ENCODE measurements at regions not wholly inside any gene's neighbourhood (a gene's known extent, or its start where the extent isn't known, plus 50 kb on each side); places are given as distances from the start of the nearest gene placed in this dataset.

GRCh38 chr9:120210274-120210673, 369.7 kb downstream of the CDK5RAP2 start:
- no peak for DNase-seq

GRCh38 chr9:120202856-120203654, 376.9 kb downstream of the CDK5RAP2 start:
- DNase-seq: no peak

DNA sequence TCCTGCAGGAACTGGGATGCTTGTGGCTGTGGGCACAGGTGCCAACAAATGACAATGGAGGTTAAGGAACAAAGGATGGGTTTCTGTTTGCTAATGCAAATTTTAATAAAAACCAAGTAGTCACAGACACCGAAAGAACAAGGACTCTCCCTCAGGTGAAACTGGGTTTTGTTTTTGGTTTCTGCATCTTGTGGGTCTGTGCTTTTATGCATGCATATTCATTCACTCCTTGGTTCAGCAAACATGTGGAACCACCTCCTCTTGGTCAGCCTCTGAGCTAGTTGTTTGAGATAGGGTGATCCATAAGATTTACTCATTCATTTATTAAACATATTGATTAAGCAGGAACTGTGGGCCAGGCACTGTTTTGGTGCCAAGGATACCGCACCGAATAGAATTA, 381.9 kb downstream of the CDK5RAP2 start:
- DNase-seq: no peak

GRCh38 chr9:120197605-120198004, 382.4 kb downstream of the CDK5RAP2 start:
- no peak for DNase-seq

DNA sequence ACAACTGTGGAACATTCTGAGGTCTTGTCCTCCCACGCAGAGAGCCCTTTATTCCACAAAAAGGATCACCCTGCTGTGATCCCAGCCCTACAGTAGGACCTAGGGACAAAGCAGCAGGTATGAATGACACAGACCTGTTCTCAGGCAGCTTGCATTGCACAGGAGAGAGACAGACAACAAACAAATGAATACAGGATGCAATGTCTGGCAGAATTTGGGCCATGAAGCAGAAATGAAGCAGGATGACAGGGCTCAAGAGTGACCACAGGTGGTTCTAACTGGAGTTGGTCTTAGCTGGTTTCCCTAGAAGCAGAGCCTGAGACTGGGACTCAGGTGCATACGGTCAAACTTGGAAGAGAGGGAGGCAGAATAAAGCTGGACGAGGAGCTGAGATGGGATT, 388.8 kb downstream of the CDK5RAP2 start:
- DNase-seq: no peak

GRCh38 chr9:120187758-120188157, 392.2 kb downstream of the CDK5RAP2 start:
- no peak for DNase-seq

DNA sequence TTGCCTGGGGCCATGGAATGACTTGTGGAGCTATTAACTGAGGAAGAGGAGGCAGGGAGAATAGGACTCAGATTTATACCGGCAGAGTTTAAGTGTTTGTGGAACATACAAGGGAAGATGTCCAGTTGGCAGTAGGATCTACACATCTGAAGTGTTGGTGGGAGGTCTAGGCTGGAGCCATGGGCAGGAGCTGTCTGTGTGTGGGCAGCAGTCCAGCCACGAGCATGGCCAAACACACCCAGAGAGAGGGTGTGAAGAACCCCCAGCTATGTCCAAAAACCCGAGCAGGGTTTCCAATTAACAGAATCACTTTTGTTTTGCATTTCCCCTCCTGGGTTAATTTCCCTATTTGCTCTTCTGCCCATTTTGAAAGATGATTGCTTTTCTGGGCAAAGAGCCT, 393.7 kb downstream of the CDK5RAP2 start:
- DNase-seq: no peak

- DNase-seq: no peak
Observed at GRCh38 chr9:120184266-120184665, 395.7 kb downstream of the CDK5RAP2 start.

- no peak for DNase-seq
Observed at GRCh38 chr9:120183615-120184014, 396.4 kb downstream of the CDK5RAP2 start.

- DNase-seq: no peak
Observed at GRCh38 chr9:120182011-120182410, 398.0 kb downstream of the CDK5RAP2 start.

DNA sequence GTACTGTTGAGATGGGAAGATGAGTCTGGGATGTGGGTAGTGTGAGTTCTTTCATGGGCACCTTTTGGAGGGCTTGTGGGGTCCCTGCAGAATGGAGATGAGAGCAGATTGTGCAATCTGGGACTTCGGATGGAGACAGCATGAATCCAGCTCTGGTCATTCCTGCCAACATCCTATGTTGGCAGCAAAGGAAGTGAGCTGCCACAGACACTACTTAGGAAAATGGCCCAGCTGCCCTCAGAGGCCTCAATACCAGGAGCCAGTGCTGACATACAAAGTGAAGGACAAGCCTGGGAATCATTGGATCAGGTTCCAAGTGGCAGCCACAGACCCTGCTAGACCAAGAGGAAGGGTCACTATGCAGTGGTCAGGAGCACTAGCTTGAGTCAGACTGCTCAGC, 402.8 kb downstream of the CDK5RAP2 start:
- DNase-seq: no peak

DNA sequence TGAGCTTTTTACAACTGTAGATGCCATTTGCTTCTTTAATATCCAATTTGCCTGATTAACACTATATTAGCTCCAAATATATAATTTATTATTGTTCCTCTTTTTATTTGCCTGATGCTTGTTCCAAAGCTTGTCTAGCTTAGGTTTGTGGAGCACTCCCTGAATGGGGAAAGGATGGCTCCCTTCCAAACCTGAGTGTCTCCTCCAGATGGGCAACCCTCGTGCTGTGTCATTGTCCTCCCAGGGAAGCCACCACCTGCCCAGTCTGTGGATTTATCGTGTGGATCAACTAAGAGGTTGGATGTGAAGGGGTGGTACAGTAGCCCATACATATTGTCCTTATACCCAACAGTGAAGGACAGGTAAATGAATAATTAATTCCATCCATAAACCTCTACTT, 404.9 kb downstream of the CDK5RAP2 start:
- no peak for DNase-seq

DNA sequence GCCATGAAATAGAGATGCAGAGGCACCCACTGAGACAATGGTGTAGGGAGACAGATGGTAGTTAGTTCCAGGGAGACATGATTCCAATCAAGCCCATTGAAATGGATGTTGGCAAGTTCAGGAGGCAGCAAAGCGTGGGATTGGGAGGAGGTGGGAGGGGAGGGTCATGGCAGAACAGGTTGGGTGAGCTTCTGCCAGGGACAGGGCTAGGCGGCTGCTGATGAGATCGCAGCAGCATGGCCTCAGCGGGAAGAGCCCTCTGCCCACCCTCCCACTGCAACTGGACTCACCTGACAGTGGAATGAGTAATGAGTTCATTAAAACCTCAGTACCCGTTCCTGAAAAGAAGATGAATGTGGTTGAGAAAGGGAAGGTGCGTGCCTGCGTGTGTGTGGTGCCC, 418.2 kb downstream of the CDK5RAP2 start:
- DNase-seq: no peak

GRCh38 chr9:120158221-120158620, 421.7 kb downstream of the CDK5RAP2 start:
- no peak for DNase-seq

DNA sequence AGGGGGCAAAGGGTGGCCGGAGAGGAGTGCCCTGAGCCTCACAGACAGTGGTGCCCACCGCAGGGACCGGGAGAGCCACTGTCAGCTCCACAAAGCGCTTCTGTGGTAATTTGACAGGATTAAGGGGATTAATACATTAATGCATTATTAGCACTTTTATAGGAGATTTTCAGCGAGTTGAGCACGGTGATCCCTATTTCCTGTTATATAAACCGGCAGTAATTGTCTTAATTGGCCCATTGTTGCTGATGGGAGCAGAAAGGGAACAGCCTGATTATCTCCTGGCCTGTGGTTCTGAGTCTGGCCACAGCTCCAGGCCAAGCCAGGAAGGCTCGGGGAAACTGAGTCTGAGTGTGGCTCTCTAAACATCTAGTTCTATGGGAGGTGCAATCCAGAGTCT, 423.6 kb downstream of the CDK5RAP2 start:
- no peak for DNase-seq

GRCh38 chr9:120153258-120153657, 426.7 kb downstream of the CDK5RAP2 start:
- DNase-seq: no peak

GRCh38 chr9:120152295-120152694, 427.7 kb downstream of the CDK5RAP2 start:
- DNase-seq: no peak

DNA sequence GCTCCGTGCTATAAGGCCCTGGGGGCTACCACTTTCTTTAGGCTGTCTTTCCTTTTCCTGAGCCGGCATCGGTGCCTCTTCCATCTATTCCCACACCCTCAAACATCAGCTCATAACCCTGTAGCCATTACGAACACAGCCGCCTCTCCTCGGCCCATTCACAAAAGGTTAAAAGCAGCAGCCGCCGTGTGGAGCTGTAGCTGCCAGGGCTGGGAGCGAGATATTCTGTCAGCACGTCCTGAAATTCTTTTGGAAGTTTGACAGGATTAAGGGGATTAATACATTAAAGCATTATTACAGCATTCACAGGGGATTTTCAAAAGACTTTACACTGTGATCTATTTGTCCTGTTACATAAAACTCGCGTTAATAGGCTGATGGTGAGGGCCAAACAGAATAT, 428.2 kb downstream of the CDK5RAP2 start:
- no peak for DNase-seq

GRCh38 chr9:120151149-120151548, 428.8 kb downstream of the CDK5RAP2 start:
- DNase-seq: no peak

DNA sequence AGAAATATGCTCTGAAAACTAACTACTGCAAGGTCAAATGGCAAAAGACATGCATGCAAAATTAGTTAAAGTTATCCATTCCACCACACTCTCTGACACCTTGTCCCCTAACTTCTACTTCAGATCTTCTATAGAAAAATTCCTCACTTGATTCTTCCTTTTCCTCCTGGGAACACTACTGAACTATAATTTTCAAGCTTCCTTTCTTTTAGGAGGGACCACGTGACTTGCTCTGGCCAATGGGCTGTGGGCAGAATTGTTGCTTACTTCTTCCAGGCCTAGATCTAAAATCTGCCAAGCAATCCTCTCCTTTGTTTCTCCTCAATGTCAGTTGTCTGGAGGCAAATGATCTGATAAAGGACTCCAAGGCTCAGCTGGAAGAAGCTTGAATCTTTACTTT, 441.0 kb downstream of the CDK5RAP2 start:
- no peak for DNase-seq

DNA sequence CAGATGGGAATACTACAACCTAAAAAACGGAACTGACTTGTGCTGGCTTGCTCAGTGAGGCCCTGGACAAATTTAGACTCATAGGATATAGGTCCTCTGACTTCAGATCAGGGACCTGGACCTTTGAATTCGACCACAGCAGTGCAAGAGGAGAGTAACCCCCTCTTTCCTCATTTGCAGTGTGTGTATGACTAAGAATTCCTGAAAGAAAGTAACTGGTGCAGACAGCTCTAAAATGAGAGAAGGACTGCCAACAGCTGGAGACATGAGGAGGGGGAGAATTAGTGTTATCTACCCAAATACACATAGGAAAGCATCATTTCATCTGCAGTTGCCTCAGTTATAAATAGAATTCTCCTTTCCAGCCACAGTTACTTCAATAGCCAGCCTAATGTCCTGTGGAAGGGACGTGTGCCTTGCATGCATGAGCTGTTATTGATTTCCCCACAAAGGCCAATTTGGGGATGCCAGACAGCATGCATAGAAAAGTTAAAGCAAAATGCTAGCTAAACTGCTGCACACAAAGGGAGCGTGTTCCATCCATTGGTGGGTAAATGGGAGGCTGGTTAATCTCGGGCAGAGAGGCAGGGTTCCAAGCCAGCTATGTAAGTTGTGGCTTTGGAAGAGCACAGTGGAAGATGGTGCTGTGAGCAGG, 442.7 kb downstream of the CDK5RAP2 start:
- DNase-seq: no peak

DNA sequence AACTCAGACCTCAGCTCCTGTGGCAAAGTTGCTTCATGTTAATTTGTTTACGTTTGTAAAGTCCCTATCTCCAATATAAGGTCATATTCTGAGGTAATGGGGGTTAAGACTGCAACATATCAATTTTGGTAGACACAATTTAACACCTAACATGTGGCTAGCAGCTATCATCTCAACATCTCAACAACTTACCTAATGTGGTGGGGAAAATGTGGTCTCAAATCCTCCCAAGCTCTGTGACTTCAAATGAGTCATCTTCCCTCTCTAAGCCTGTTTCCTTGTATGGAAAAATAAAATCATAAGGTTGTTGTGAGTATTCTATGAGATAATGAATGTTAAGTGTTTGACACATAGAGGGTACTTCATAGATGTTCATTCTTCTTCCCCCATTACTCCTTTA, 443.3 kb downstream of the CDK5RAP2 start:
- no peak for DNase-seq

- DNase-seq: no peak
Observed at GRCh38 chr9:120117081-120117480, 462.9 kb downstream of the CDK5RAP2 start.

- no peak for DNase-seq
Observed at GRCh38 chr9:120110520-120110919, 469.4 kb downstream of the CDK5RAP2 start.

GRCh38 chr9:120109242-120109641, 470.7 kb downstream of the CDK5RAP2 start:
- no peak for DNase-seq
